ENCODE measurements at regions not wholly inside any gene's neighbourhood (a gene's known extent, or its start where the extent isn't known, plus 50 kb on each side); places are given as distances from the start of the nearest gene placed in this dataset.

DNA sequence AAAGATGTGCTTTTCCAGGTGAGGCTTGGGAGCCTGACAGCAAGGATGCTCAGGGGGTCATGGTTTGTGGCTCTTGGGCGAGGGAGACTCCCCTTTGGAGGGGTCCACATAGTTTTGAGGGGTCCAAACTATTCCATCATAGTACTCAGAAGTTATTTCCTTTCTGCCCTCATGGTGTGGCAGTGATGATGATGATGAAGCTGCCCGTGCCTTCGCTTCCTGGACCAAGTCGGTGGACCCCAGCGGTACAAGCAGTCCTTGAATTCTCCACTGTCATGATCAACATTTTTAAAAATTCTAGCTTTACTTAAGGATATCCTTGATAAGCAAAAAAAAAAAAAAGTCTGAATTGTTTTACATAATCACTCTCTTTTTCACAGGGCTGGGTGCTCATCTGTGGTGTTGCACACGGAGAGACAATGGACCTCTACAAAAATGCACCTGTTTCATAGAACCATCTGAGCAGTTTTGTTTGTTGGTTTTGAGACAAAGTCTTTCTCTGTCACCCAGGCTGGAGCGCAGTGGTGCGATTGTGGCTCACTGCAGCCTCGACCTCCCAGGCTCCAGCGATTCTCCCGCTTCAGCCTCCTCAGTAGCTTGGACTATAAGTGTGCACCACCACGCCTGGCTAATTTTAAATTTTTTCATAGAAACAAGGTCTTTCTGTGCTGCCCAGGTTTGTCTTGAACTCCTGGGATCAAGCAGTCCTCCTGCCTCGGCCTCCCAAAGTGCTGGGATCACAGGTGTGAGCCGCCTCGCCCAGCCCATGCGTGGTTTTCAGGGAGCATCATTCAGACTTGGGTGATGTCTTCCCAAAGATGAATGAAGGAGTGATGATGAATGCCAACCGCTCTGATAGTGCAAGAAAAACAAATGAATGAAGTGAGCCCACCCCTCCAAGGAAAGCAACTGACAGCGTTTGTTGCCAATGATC lies 271.4 kb upstream of the HDAC4 start:
- DNase-seq (ENCODE audit: low spot score): no peak

DNA sequence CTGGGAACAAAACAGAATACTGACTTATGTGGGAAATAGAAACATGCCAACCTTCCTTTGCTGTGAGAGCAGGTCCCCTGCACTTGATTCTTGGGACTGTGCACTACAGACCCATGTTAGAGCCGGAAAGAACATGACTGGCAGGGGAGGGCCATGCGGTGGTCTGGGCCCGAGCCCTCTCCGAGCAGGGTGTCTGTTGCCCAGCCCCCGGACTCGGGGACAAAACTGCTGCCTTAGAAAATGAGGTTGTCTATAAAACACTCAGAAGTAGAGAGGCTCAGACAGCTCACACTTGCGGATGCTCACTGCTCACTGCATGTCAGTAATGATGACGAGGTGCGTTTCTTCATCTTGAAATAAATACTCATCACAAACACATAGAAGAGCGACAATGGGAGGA lies 270.7 kb upstream of the HDAC4 start:
- no peak for DNase-seq (ENCODE audit: low spot score)

DNA sequence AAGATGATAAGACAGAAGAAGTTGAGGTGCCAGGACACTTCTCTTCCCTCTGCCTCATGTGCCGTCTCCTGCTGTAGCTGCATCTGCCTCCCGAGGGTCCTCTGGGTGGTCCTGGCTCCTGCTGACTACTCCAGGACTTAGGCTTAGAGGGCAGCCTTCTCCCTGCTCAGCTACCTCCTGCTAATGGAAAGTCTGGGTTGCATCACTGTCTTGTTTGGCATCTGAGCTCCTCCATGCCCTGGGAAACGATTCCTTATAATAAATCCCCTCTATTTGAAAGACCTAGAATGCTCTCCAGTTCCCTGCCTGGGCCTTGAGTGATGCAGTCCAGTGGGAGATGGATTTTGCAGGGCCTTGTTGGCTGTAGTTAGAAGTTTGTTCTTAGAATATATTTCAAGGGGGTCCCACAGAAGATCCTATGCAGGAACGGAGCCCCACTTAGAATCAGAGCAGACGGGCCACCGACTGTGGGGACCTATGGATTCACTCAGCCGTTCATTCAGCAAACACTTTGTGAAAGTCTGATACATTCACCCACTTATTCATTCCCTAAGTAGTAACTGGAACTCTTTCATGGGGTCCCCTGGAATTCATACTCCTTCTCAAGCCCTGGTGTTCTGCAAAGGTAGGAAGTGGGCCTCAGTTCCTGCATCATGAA lies 269.8 kb upstream of the HDAC4 start:
- DNase-seq (ENCODE audit: low spot score): no peak

DNA sequence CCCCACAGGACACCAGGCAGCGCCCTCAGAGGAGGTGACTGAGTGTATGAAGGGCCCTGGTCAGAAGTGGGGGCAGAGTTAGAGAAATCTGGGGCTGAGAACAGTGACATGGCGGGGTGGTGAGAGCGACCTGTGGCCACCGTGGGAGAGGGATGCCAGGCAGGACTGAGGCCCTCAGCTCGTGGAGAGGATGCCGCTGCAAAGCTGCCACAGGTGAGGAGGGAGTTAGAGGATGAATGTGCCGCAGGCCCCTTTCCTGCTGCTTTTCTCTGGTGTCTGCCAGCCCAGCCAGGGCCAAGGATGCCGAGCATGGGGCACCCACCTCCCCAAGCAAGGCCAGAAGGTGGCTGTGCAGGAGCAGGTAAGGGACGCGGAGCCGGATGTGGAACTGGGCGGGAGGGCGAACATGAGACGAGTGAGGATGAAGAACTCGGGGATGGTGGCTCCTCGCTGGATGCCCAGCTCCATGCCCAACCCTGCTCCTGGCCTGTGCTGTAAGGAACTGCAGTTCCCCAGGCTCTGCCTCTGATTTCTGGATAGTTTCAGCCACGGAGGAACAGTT lies 269.2 kb upstream of the HDAC4 start:
- no peak for DNase-seq (ENCODE audit: low spot score)

DNA sequence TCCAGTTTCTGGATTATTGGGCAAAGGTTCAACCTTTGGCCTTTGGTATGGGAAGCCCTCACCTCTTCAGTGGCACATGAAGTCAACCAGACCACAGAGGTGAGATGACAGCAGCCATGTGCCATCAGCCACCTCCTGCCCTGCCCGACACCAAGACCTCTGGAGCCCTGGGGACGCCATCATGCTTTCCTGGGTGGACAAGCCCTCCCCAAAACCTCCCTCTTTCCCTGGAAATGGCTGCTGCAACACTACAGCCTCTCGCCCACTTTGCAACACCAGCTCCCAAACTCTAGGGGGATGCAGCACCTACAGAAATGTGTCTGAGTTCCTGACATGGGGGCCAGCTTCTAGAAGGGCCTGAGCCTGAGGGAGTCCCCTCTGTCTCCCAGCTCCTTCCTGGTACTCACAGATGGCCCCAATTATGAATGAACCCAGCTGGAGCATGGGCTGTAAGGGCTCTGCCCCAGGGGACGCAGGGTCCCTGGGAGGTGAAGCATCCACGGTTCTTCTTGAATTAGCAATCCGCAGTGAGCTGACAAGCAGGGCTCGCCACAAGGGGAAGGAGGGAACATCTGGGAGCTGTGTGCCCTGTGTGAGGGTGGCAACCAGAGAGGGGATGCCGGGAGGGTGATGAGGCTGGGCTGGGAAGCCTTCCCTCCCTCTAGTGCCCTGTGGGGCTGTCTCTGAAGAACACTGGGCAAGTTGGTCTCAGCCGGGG lies 268.5 kb upstream of the HDAC4 start:
- DNase-seq (ENCODE audit: low spot score): no peak

DNA sequence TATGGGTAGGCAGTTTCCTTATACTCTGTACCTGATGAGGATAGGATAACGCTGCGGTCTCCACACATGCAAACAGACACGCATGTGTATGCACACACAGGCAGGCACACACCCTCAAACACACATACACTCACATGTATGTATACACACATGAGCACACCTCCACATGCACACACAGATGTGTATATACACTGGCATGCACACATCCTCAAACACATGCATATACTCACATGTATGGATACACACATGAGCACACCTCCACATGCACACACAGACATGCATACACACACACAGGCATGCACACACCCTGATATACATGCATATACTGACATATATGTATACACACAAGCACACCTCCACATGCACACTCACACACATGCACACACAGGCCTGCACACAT lies 267.8 kb upstream of the HDAC4 start:
- no peak for DNase-seq (ENCODE audit: low spot score)

DNA sequence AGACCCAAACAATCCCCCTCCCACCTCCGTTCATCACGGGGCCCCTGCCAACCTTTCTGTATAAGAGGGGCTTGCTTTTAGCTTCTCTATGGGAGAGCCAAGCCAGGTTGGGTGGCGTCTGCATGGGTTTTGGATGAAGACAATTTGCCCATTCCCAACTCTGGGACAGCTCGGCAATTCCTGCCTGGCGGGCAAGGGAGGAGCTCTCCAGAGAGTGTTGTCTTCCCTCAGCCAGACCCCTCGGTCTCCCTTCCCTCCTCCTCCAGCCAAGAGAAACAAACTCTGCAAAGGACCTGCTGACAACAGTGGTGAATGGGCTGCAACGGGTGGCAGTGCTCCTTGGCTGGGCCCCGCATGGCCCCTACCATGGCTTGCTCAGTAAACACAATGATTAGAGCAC lies 267.2 kb upstream of the HDAC4 start:
- DNase-seq (ENCODE audit: low spot score): no peak

DNA sequence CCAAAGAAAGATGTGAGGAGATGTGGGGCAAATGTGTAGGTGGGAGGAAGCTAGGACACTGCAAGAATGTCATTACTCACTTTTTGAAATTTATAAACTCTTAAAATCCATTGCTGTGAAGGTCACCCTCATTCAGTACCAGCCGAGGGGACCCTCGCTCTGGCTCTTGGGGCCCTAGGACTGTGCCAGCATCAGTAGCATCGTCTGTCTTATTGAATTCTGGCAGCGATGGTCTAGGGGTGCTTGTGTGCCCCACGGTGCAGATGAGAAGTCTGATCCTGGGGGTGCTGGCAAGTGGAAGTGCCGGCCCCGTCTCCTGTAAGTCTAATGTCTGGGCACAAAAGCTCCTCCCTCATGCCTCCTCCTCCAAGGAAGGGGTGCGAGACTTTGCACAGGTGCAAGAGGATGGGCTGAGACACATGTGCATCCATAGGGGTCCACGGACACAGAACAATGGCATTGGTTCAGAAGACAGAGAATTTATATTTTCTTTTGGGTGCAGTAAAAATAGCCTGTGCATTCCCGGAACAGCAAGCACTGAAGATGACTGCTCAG lies 266.7 kb upstream of the HDAC4 start:
- no peak for DNase-seq (ENCODE audit: low spot score)

DNA sequence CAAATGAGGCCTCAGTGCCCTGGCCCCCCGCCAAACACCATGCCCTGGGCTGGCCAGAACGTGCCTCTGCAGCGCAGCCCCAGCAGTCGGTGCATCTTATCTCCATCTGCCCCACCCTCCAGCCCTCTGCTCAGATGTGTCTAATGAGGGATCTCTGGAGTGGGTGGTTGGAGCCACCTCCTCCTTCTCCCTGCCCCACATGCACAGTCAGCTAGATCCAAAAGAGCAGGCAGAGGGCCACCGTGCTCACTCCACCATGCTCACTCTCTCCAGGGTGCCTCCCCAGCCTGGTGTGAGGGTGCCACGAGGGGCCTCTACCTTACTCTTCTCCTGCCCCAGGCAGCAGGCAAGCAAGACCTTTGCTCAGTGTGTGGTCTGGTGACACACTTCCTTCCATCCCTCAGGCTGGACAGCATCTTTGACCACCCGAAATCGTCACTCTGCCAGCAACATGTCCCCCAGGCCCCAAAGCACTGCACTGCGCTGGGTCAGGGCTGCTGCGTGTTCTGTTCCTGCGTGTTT lies 266.1 kb upstream of the HDAC4 start:
- no peak for DNase-seq (ENCODE audit: low spot score)

DNA sequence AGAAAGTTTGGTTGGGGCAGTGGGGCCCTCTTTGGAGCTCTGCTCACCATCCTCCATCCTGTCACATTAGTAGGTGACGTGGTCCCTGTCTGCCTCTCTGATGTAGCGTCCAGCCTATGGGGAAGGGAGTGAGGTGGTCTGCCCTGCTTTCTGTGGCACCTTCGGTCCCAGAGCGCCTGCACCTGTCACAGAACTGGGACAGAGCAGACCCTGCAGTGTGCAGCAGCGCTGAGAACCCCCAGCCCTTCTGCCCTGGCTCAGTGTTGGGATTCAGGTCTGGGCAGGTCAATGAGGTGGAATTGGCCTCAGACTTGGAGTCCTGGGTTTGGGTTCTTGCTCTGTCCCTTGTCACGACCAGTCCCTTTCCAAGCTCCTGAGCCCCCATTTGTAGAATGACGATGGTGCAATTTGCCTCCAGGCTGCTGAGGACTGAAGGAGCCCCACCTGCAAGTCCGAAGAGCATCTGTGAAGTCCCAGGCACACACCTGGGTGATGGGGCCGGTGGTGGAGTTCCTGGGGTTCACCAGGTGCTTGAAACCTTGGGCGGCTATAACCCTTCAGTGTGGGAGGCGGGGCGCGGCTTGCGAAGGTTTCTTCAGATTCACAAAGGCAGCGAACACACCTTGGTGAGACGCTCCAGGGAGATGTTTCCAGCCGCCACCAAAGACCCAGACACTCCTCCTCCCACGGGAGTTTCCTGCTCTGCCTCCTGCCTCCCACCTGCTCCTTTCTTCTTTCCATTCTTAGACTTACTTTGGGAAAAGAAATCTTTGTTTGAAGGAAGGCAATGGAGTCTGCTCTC lies 265.4 kb upstream of the HDAC4 start:
- no peak for DNase-seq (ENCODE audit: low spot score)

DNA sequence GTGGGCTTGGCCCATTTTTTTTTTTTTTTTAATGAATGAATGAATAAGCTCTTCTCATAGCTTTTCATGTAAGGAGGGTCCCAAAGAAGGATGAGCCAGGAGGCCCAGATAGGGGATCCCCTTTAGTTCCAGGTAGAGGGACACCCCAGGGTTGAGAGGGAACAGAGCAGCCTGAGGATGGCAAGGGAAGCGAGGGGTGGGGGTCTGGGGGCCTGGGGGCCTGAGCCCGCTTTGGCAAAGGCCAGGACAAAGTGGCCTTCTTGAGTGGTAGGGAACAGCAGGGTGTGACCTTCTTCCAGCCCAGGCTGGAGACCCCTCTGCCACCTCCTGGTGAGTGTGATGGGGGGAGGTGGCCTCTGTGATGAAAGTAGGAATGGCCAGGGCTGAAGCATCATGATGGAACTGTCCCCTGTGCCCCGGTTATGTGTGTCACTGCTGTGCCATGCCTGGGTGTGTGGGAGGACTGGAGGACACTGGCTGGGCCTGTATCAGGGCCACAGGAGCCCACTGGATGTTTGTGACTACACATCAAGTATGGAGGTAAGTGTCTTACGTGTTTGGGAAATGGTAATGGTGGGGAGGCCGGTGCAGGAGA lies 263.5 kb upstream of the HDAC4 start:
- DNase-seq (ENCODE audit: low spot score): no peak

DNA sequence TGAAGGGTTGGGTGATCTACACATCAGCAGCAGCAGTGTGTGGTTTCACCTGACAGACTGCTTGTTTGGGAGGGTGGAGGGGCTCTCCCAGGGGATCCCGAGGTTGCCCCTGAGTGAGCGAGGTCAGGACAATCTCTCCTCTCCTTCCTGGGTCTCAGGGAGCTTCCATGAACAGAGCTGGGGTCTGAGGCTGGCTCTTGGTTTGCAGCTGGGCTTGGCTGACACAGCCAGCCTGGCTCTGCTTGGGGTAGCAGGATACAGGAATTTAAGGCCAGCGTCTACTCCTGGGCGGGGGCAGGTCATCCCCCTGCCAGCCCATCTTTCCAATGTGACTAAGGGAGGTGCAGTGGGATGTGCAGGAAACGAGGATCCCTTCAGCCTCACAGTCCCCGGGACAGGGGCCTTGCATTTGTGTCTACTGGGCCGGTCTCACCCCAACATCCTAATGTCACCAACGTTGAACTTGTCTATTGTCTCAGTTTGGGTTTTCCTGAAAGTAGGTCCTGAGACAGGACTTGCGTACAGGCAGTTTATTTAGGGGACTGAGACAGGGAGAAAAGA lies 262.6 kb upstream of the HDAC4 start:
- DNase-seq (ENCODE audit: low spot score): no peak

DNA sequence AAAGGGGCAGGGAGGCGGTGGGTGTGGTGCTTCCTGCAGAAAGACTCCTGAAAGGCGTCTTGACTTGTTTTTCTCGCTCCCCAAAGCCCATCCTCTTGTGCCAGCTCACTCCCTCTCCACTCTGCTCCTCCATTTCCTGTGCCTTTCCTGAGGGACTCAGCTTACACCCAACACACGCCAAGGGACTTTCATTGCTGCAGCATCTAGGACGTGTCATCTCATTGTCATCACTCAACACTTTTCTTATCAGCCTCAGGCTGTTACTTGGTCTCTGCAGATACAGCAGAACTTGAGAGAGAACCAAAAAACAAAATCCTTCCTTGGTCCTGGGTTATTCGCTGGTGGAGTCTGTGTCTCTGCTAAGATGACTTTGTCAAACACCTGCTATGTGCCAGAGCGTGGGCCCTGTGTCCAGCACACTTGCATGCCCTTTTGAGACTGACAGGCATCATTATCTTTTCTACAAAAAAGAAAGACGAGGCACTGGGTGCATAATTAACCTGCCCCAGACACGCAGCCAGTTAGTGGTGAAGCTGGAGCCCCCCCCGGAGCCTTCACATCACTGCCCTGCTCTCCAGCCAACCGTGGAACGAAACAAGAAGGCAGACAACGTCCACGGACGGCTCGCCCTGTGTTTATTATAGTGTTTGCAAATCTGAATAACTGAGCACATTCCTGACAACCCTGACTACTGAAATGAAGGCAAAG lies 261.7 kb upstream of the HDAC4 start:
- DNase-seq (ENCODE audit: low spot score): no peak

DNA sequence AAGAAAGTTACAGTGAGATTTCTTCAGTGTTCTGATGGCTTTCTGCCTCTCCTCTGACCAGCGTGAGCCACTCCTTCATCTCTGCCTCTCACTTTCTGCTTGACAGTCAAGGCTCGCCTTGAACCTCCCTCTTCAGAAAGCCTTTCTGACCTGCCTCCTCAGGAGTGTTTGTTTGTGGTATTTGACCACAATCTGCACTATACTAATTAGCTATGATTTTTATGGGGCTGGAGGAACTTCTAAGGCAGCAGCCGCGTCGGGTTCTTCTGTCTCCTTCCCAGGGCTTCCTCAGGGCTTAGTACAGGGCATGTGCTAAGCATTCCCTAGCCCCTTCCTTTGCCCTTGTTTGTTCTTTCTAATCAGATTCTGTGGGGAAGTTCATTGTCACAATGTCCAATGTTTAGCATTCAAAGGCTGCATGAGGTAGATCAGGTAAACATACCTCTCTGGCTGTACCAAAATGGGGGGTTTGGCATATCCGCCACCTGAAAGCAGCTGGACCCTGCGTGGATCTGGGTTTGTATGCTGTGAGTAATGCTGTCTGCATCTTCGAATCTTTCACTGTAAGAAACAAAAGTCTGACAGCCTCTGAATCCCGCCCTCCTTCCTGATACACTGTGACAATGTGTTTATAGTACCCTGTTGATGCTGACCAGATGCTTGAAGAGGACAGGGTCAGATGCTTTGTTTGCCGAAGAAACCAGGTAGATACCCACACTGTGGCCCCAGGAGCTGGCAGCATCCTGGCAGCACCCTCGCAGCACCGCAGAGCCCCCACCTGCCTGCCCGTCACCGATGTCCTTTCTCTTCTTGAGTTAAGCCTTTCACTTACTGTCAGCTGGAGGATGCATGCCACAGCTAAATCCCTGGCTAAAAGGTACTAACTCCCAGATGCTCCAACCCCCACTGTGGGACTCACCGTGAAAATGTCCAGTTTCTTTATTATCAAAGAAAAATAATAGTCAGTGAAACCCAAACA lies 260.8 kb upstream of the HDAC4 start:
- DNase-seq (ENCODE audit: low spot score): no peak

DNA sequence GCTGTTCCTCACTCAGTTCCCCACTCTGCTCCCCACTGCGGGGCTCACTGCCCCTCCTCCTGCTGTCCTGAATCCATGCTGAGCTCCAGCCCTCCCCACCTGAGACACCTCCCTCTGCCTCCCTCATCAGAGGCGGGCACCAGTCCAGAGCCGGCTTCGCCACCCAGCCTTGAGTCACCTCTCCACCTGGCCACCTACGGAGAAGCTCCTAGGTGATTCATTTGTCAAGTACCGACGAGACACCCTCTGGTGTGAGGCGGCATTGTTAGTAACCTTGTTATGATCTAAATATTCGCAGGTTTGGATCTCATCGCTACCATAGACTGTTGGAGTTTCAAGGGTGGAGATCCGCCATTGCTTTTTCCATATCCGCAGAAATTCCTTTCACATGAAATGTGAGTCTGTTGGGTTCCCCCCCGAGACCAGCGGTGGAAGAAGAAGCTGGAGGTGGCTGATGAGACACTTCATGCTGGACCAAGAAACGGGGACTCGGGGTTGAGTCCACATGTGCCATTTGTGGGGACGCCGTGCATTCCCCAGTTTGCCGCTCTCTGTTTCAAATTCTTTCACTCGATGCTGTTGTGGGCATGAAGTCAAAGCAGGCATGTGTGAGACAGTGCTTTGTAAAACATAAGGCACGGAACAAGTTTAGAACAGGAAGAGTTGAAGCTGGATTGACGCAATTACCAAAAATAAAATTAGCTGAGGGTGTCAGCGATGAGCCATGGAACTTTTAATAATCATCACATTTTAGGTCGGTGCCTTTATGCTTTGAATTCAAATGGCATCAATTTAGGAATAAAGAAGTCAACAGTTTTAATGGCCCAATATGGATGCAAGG lies 259.8 kb upstream of the HDAC4 start:
- DNase-seq (ENCODE audit: low spot score): no peak

DNA sequence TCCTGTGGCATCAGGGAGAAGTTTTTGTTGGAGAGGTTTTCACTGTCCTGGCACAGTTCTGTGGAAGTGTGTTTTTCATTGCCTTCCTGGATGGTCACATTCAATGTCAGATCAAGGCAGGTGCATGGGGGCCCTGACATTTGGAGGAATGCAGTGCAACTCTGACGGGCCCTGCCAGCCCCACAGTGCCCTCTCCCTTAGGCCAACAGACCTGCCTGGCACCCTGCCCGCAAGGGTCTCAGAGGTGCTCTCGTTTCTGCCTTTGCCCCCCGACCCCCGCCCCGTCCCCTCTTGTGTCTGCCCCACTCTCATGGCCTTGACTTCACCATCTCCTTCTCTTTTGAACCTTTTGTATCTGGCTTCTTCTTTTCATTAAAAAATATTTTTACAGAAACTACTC lies 257.2 kb upstream of the HDAC4 start:
- no peak for DNase-seq (ENCODE audit: low spot score)

DNA sequence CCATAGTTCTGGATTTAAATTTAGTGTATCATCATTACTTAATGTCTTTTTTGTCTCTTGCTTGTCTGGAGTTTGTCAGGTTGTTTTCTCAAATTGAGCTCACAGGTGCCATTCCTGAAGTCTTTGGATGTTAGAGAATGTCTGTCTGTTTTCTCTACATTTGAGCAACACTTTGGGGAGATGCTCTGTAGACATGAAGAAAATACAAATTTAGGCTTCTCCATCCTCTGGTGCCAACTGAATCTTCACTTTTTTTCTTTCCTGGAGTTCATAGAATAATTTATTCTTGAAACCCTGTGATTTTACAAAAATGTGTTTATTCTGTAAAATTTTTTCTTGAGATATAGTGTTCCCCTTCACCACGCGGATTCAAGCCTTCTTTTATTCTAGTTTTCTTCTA lies 256.4 kb upstream of the HDAC4 start:
- DNase-seq (ENCODE audit: low spot score): no peak

DNA sequence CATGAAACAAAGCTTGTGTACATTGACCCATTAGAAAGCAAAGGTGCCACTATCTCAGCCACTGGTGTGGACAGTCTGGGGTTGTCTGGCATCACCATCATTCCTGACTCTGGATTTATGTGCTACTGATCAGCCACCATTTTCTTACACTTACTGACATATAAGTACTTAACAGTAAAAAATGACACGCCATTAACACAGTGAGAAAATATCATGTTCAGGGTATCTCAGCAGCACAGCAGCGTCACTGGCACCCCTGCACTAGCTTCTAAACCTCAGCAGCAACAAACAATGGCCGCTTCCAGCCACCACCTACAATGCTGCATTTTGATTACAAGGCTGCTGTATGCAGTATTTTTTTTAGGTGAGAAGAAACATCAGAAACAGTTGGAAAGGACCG lies 253.4 kb upstream of the HDAC4 start:
- no peak for DNase-seq (ENCODE audit: low spot score)
